Glutamatergic neuron (in vitro differentiated cells): ENCODE measurements at regions not wholly inside any gene's neighbourhood (a gene's known extent, or its start where the extent isn't known, plus 50 kb on each side); places are given as distances from the start of the nearest gene placed in this dataset.

Source experiments
- DNase-seq: peaks from one replicate; pipeline ENCODE4 v3.0.0; 2022
- H3K27ac Mint-ChIP-seq: one replicate; pipeline ENCODE4 v1.8.0; 2020; ENCODE audit warnings: mild to moderate bottlenecking, mixed read lengths, inconsistent platforms; ENCODE audit not compliant: unreplicated experiment
- H3K27me3 Mint-ChIP-seq: one replicate; pipeline ENCODE4 v1.8.0; 2020; ENCODE audit warnings: mild to moderate bottlenecking, moderate library complexity, mixed read lengths, inconsistent platforms; ENCODE audit not compliant: unreplicated experiment
- H3K36me3 Mint-ChIP-seq: one replicate; pipeline ENCODE4 v1.8.0; 2020; ENCODE audit warnings: mild to moderate bottlenecking, mixed read lengths, inconsistent platforms; ENCODE audit not compliant: unreplicated experiment
- H3K4me1 Mint-ChIP-seq: one replicate; pipeline ENCODE4 v1.8.0; 2020; ENCODE audit warnings: mild to moderate bottlenecking, low read depth, mixed read lengths, inconsistent platforms; ENCODE audit not compliant: unreplicated experiment
- H3K4me3 Mint-ChIP-seq: one replicate; pipeline ENCODE4 v1.8.0; 2020; ENCODE audit warnings: mild to moderate bottlenecking, mixed read lengths, inconsistent platforms; ENCODE audit not compliant: unreplicated experiment
- H3K9me3 Mint-ChIP-seq: one replicate; pipeline ENCODE4 v1.8.0; 2020; ENCODE audit warnings: mild to moderate bottlenecking, moderate library complexity, mixed read lengths, inconsistent platforms; ENCODE audit not compliant: unreplicated experiment
- CTCF ChIP-seq: fragments of 200-600 bp; sonication (generic); IDR thresholded peaks from one replicate; pipeline ENCODE4 v1.5.0; 2021; ENCODE audit not compliant: partially characterized antibody, unreplicated experiment

GRCh38 chr6:137372532-137372931, 121.7 kb downstream of the OLIG3 start:
- H3K9me3 Mint-ChIP-seq, result no peaks in the 10 kb centered on the region
- H3K27me3 Mint-ChIP-seq, result no peaks in the 10 kb centered on the region
- no peaks in the 10 kb centered on the region for H3K36me3 Mint-ChIP-seq
- no peak for DNase-seq
- no peak overlapping the region for H3K4me3 Mint-ChIP-seq
- TF ChIP-seq CTCF, result no peak
- H3K27ac Mint-ChIP-seq, result no peak overlapping the region
- H3K4me1 Mint-ChIP-seq, result peaks cover 4% of the 10 kb centered on the region

- H3K36me3 Mint-ChIP-seq, result no peaks in the 10 kb centered on the region
Observed at GRCh38 chr6:137371634-137372016, 122.6 kb downstream of the OLIG3 start.

GRCh38 chr6:137370871-137371633, 123.1 kb downstream of the OLIG3 start:
- Mint-ChIP-seq H3K27me3 (no peaks in the 10 kb centered on the region), H3K4me1 (peaks cover 7% of the 10 kb centered on the region), H3K27ac (no peak overlapping the region), H3K9me3 (no peaks in the 10 kb centered on the region), H3K4me3 (no peak overlapping the region), H3K36me3 (no peaks in the 10 kb centered on the region)
- no peak for TF ChIP-seq CTCF
- no peak for DNase-seq

More at GRCh38 chr6:137371634-137372016, 122.6 kb downstream of the OLIG3 start:
- H3K4me1 Mint-ChIP-seq, result peaks cover 4% of the 10 kb centered on the region
- no peaks in the 10 kb centered on the region for H3K9me3 Mint-ChIP-seq
- H3K27ac Mint-ChIP-seq, result no peak overlapping the region
- TF ChIP-seq CTCF, result no peak
- H3K4me3 Mint-ChIP-seq, result no peak overlapping the region
- no peak for DNase-seq
- no peaks in the 10 kb centered on the region for H3K27me3 Mint-ChIP-seq

GRCh38 chr6:137369136-137369535, 125.1 kb downstream of the OLIG3 start:
- no peak overlapping the region for H3K4me3 Mint-ChIP-seq
- TF ChIP-seq CTCF, result no peak
- no peak overlapping the region for H3K27ac Mint-ChIP-seq
- H3K4me1 Mint-ChIP-seq, result peaks cover 18% of the 10 kb centered on the region
- no peaks in the 10 kb centered on the region for H3K9me3 Mint-ChIP-seq
- no peaks in the 10 kb centered on the region for H3K36me3 Mint-ChIP-seq
- DNase-seq, result no peak
- no peaks in the 10 kb centered on the region for H3K27me3 Mint-ChIP-seq

- no peak for TF ChIP-seq CTCF
- Mint-ChIP-seq H3K4me1 (peaks cover 37% of the 10 kb centered on the region), H3K36me3 (no peaks in the 10 kb centered on the region), H3K27ac (peak overlapping the region; percentile 87), H3K27me3 (no peaks in the 10 kb centered on the region), H3K9me3 (no peaks in the 10 kb centered on the region), H3K4me3 (peak overlapping the region; percentile 23)
- peak; percentile 14 for DNase-seq
Observed at GRCh38 chr6:137365707-137366437, 128.3 kb downstream of the OLIG3 start.
